Mucosa of descending colon (tissue), 3 donors: ENCODE measurements at regions not wholly inside any gene's neighbourhood (a gene's known extent, or its start where the extent isn't known, plus 50 kb on each side); places are given as distances from the start of the nearest gene placed in this dataset.

Experiments used
- ATAC-seq: fragments of 200-7000 bp; cut with Tn5 transposase; one replicate; pipeline ENCODE4 v1.9.1; 2020; ENCODE audit warnings: mild to moderate bottlenecking, moderate library complexity
- DNase-seq, 3 donors: peaks; one replicate each; pipeline ENCODE4 v3.0.0-alpha.2; 2020
- H3K36me3 ChIP-seq: fragments of 200-600 bp; one replicate; pipeline ENCODE4 v1.8.0; 2021; ENCODE audit warnings: low read depth, mild to moderate bottlenecking
- H3K4me1 ChIP-seq: fragments of 200-600 bp; one replicate; pipeline ENCODE4 v1.8.0; 2021; ENCODE audit warnings: low read depth, mild to moderate bottlenecking
- H3K4me3 ChIP-seq: fragments of 200-600 bp; one replicate; pipeline ENCODE4 v1.8.0; 2021; ENCODE audit warnings: mild to moderate bottlenecking
- H3K9me3 ChIP-seq: fragments of 200-600 bp; one replicate; pipeline ENCODE4 v1.8.0; 2021; ENCODE audit warnings: mild to moderate bottlenecking
- intact Hi-C, 2 donors: fragments of 100-400 bp; cut with DNase I in 1 of 2; cut with micrococcal nuclease in 1 of 2; formaldehyde crosslinking; loops; one replicate each; pipeline versions ENCODE4 v1.11.0 to v1.11.1; 2022; cut with DNase I, micrococcal nuclease
- TF ChIP-seq, protein P1 (sequence below): fragments of 200-600 bp; IDR thresholded peaks from one replicate; pipeline ENCODE4 v1.8.0; 2022; ENCODE audit warnings: antibody characterized with exemption, mild to moderate bottlenecking
- donor health status: DM: no; HTN: no; CAD: no; lungs with moderate emphysema.
- donor health status: DM: no; HTN: no; CAD: no.
- donor health status: DM: no; HTN: yes; CAD: no.

DNA sequence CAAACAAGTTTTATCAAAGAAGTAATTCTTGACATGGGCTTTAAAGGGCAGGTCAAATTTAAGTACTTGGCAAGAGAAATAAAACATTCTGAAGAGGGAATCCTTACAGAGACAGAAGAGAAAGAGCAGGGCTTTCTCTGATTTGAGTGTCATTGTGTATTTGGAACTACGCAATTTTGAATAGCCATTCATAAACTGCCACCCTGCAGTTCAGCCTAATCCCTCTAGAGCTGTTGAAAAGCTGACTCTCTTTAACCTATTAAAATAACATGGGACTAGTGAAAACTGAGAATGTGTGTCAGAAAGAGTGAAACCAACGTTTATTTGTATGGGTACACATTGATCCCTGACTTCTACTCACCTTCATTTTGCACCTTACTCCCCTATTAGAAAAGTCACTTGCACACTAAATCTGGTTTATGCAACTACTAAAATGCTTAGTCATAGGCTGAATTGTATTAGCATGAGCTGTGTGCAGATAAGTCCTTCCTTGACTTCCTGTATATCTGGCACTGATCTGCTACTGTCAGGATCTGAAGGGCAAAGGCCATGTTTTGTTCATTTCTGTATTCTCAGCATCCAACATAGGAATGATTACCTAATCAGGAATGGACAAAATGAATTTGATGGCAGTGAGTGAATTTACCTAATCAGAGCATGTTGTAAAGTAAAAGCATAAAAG, 458.9 kb downstream of the NOVA1 start:
- DNase-seq = no peak
- Histone ChIP-seq H3K9me3 (no peaks in the 10 kb centered on the region), H3K4me3 (no peak overlapping the region), H3K36me3 (no peaks in the 10 kb centered on the region), H3K4me1 (no peaks in the 10 kb centered on the region)
- intact Hi-C loops = no loop called here
- ATAC-seq = no peak
- TF ChIP-seq, protein P1, sequence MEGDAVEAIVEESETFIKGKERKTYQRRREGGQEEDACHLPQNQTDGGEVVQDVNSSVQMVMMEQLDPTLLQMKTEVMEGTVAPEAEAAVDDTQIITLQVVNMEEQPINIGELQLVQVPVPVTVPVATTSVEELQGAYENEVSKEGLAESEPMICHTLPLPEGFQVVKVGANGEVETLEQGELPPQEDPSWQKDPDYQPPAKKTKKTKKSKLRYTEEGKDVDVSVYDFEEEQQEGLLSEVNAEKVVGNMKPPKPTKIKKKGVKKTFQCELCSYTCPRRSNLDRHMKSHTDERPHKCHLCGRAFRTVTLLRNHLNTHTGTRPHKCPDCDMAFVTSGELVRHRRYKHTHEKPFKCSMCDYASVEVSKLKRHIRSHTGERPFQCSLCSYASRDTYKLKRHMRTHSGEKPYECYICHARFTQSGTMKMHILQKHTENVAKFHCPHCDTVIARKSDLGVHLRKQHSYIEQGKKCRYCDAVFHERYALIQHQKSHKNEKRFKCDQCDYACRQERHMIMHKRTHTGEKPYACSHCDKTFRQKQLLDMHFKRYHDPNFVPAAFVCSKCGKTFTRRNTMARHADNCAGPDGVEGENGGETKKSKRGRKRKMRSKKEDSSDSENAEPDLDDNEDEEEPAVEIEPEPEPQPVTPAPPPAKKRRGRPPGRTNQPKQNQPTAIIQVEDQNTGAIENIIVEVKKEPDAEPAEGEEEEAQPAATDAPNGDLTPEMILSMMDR = no peak

DNA sequence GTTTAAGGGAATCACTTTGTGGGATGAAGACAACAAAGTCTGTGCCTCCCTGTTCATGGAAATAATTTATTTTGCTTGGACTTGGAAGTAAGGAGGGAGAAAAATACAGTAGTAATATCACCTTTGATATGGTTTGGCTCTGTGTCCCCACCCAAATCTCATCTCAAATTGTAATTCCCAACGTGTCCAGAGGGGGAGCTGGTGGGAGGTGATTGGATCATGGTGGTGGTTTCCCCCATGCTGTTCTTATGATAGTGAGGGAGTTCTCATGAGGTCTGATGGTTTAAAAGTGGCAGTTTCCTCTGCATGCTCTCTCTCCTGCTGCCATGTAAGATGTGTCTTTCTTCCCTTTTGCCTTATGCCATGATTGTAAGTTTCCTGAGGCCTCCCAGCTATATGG, 460.7 kb downstream of the NOVA1 start:
- no peaks in the 10 kb centered on the region for H3K36me3 ChIP-seq
- H3K9me3 ChIP-seq = no peaks in the 10 kb centered on the region
- no peaks in the 10 kb centered on the region for H3K4me1 ChIP-seq
- DNase-seq = no peak
- no peak for ATAC-seq
- intact Hi-C loops = no loop called here
- H3K4me3 ChIP-seq = no peak overlapping the region
- TF ChIP-seq, protein P1 = no peak

DNA sequence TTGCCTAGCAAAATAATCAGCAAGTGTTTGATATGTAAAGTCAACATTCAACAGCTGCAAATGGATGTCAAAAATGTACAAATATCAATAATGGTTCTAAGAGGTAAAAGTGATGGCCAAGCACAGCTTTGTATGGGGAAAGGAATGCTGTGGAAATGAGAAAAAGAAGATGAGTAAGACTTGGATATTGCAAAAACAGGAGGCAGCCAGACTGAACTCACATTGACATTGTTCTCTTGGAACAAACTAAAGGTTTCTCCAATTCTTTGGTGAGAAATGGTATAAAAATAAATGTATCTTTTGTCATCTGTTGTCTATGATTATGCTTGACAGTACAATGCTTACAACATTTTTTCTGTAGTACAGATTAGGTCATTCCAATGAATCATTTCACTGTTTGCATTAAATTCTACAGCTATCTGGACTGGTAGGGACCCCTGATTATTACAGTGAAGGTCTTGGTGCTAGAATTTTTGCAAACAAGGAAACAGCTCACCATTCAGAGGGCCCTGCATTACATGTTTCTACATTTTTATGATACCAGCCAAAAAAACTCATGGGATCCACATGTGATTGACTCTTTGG, 465.7 kb downstream of the NOVA1 start:
- ATAC-seq (no peak), DNase-seq (no peak)
- no peaks in the 10 kb centered on the region for H3K9me3 ChIP-seq
- TF ChIP-seq, protein P1 = no peak
- no peaks in the 10 kb centered on the region for H3K4me1 ChIP-seq
- intact Hi-C loops = no loop called here
- no peaks in the 10 kb centered on the region for H3K36me3 ChIP-seq
- no peak overlapping the region for H3K4me3 ChIP-seq

DNA sequence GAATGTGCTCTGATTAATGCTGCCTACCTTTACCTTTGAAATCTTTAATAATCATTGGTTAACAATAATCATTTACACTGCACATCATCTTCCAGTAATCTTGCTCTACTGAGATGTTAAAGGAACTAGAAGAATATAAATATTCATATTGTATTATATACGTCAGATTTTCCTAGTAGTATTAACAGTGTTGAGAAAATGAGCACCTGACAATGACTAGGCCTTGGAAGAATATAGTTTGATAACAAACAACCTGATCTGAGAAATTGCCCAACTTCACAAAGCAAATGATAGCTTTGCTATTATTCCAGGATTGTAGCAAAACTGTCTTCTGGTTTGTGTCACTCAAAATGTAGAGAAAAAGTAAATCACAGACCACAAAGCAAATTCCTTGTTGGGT, 467.1 kb downstream of the NOVA1 start:
- ATAC-seq (no peak), DNase-seq (no peak)
- Histone ChIP-seq H3K9me3 (no peaks in the 10 kb centered on the region), H3K36me3 (no peaks in the 10 kb centered on the region), H3K4me3 (no peak overlapping the region), H3K4me1 (no peaks in the 10 kb centered on the region)
- intact Hi-C loops = no loop called here
- TF ChIP-seq, protein P1 = no peak

DNA sequence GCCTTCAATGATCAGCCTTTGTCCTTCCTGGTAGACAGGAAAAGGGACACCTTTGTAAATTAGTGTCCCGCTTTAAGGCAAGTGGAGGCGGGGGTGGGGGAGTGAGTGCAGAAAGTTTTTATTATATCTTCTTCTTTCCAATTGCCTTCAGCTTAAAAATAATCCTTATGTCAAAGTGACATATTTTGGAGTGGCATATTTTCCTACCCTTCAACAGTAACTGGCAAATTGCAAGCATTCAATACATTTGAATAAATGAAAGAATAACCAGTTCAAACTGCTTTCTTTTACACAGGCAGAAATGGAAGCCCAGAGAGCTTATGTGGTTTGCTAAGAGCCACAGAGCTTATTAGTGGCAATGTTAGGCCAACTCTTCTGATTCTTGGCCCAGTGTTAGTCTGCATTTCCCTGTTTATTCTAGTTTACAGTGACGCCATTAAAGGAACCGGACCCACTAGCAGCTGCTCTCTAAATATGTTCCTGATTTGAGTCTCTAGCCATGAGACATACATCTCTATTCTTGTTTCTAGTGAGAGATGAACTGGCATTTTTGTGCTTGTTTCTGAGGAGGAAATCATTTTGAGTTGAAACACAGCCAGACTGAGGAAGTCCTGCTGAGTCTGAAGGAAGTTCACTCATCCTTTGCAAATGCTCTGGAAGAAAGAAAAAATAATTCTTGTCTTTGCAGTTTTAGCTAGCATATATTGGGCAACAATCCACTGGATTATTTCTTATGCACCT, 468.7 kb downstream of the NOVA1 start:
- no peaks in the 10 kb centered on the region for H3K4me1 ChIP-seq
- H3K4me3 ChIP-seq = no peak overlapping the region
- DNase-seq (peak in 1 of 3 donors; percentile 1), ATAC-seq (no peak)
- TF ChIP-seq, protein P1 = no peak
- H3K36me3 ChIP-seq = no peaks in the 10 kb centered on the region
- intact Hi-C loops = no loop called here
- H3K9me3 ChIP-seq = no peaks in the 10 kb centered on the region
